HPDE6-E6E7 (cell line): ENCODE measurements at regions not wholly inside any gene's neighbourhood (a gene's known extent, or its start where the extent isn't known, plus 50 kb on each side); places are given as distances from the start of the nearest gene placed in this dataset.

ENCODE experiments used
- DNase-seq: peaks from one replicate; pipeline ENCODE4 v3.0.0; 2011; ENCODE audit warnings: missing footprints; ENCODE audit errors: extremely low spot score

- DNase-seq: no peak
These were observed 228.9 kb downstream of the CTTN start for GRCh38 chr11:70627219-70627618.

- DNase-seq: no peak
These were observed 230.0 kb downstream of the CTTN start for GRCh38 chr11:70628176-70628854.

GRCh38 chr11:70628855-70629844 is 230.8 kb downstream of the CTTN start:
- no peak for DNase-seq

GRCh38 chr11:70630068-70630467 is 231.7 kb downstream of the CTTN start:
- DNase-seq: no peak

GRCh38 chr11:70630816-70631623 is 232.7 kb downstream of the CTTN start:
- no peak for DNase-seq

GRCh38 chr11:70631624-70632047 is 233.3 kb downstream of the CTTN start:
- DNase-seq: no peak

GRCh38 chr11:70633610-70634009 is 235.3 kb downstream of the CTTN start:
- DNase-seq: no peak

- no peak for DNase-seq
These were observed 238.3 kb downstream of the CTTN start for GRCh38 chr11:70636659-70637058.

- DNase-seq: no peak
These were observed 239.0 kb downstream of the CTTN start for GRCh38 chr11:70637186-70637800.

GRCh38 chr11:70637949-70638583 is 239.7 kb downstream of the CTTN start:
- DNase-seq: no peak

GRCh38 chr11:70640408-70640807 is 242.1 kb downstream of the CTTN start:
- DNase-seq: no peak

GRCh38 chr11:70641369-70641768 is 243.0 kb downstream of the CTTN start:
- no peak for DNase-seq

- no peak for DNase-seq
These were observed 243.9 kb downstream of the CTTN start for GRCh38 chr11:70642266-70642665.

- no peak for DNase-seq
These were observed 245.3 kb downstream of the CTTN start for GRCh38 chr11:70643642-70644041.

- no peak for DNase-seq
These were observed 246.2 kb downstream of the CTTN start for GRCh38 chr11:70644343-70645060.

GRCh38 chr11:70645537-70645936 is 247.2 kb downstream of the CTTN start:
- DNase-seq: no peak

- DNase-seq: no peak
These were observed 248.1 kb downstream of the CTTN start for GRCh38 chr11:70646272-70647049.

- DNase-seq: no peak
These were observed 249.1 kb downstream of the CTTN start for GRCh38 chr11:70647188-70648166.
